22Rv1 (cell line): ENCODE measurements at regions not wholly inside any gene's neighbourhood (a gene's known extent, or its start where the extent isn't known, plus 50 kb on each side); places are given as distances from the start of the nearest gene placed in this dataset.

Source experiments
- ZFX ChIP-seq: fragments of 450-650 bp; IDR thresholded peaks from 2 replicates; pipeline ENCODE4 v1.6.1; 2017; ENCODE audit warnings: antibody characterized with exemption, borderline replicate concordance
- TF ChIP-seq, protein P1 (sequence below): fragments of 450-650 bp; IDR thresholded peaks from 2 replicates; pipeline ENCODE4 v1.5.1; 2017; ENCODE audit warnings: mild to moderate bottlenecking

GRCh38 chr4:181619651-181620050, 623.6 kb upstream of the TENM3 start:
- TF ChIP-seq, protein P1, sequence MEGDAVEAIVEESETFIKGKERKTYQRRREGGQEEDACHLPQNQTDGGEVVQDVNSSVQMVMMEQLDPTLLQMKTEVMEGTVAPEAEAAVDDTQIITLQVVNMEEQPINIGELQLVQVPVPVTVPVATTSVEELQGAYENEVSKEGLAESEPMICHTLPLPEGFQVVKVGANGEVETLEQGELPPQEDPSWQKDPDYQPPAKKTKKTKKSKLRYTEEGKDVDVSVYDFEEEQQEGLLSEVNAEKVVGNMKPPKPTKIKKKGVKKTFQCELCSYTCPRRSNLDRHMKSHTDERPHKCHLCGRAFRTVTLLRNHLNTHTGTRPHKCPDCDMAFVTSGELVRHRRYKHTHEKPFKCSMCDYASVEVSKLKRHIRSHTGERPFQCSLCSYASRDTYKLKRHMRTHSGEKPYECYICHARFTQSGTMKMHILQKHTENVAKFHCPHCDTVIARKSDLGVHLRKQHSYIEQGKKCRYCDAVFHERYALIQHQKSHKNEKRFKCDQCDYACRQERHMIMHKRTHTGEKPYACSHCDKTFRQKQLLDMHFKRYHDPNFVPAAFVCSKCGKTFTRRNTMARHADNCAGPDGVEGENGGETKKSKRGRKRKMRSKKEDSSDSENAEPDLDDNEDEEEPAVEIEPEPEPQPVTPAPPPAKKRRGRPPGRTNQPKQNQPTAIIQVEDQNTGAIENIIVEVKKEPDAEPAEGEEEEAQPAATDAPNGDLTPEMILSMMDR: no peak
- TF ChIP-seq ZFX: no peak
